ENCODE measurements at regions not wholly inside any gene's neighbourhood (a gene's known extent, or its start where the extent isn't known, plus 50 kb on each side); places are given as distances from the start of the nearest gene placed in this dataset.
A peak's percentile ranks its signal among the peaks of the same experiment; 100 is the strongest.
"Not testable (repeated sequence)": the region's sequence is repeated elsewhere in the genome, so short reads cannot be mapped to it uniquely, and the experiment has no call there.

DNA sequence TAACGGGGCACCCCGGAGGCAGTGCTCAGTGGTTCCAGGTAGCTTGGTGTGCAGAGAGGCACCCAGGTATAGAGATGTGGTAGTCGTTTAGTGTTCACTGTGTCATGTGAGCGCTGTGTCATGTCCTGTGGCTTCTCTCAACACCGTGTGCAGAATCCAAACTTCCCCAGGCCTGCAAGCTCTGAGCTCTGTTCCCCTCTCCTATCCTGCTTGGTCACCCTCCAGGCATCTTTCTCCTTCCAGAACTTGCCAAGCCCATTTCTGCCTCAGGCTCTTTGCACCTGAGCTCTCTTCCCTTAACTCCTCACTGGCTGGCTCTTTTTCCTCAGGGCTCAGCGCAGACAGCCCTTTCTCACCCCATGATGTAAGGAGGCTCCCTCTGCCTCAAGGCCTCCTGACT, 64.8 kb downstream of the CARTPT start:
- no peak for DNase-seq (ENCODE audit: low spot score)
- Histone ChIP-seq H3K4me3 (no peak overlapping the region), H3K4me1 (ENCODE audit: control insufficient read depth in 1 of 2, low read depth in 2 of 2) (peaks cover 0 to 54% of the 10 kb centered on the region in 2 donors), H3K36me3 (no peaks in the 10 kb centered on the region), H3K27me3 (replicated peaks; ENCODE audit: insufficient read depth) (no peaks in the 10 kb centered on the region), H3K27ac (peak overlapping the region; percentile 81 to 86), H3K9me3 (no peaks in the 10 kb centered on the region)
- no peak for ATAC-seq (ENCODE audit: insufficient number of reproducible peaks, low FRiP score, low read depth)
- TF ChIP-seq, protein P1, sequence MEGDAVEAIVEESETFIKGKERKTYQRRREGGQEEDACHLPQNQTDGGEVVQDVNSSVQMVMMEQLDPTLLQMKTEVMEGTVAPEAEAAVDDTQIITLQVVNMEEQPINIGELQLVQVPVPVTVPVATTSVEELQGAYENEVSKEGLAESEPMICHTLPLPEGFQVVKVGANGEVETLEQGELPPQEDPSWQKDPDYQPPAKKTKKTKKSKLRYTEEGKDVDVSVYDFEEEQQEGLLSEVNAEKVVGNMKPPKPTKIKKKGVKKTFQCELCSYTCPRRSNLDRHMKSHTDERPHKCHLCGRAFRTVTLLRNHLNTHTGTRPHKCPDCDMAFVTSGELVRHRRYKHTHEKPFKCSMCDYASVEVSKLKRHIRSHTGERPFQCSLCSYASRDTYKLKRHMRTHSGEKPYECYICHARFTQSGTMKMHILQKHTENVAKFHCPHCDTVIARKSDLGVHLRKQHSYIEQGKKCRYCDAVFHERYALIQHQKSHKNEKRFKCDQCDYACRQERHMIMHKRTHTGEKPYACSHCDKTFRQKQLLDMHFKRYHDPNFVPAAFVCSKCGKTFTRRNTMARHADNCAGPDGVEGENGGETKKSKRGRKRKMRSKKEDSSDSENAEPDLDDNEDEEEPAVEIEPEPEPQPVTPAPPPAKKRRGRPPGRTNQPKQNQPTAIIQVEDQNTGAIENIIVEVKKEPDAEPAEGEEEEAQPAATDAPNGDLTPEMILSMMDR (IDR thresholded peaks at IDR 0.05): no peak

DNA sequence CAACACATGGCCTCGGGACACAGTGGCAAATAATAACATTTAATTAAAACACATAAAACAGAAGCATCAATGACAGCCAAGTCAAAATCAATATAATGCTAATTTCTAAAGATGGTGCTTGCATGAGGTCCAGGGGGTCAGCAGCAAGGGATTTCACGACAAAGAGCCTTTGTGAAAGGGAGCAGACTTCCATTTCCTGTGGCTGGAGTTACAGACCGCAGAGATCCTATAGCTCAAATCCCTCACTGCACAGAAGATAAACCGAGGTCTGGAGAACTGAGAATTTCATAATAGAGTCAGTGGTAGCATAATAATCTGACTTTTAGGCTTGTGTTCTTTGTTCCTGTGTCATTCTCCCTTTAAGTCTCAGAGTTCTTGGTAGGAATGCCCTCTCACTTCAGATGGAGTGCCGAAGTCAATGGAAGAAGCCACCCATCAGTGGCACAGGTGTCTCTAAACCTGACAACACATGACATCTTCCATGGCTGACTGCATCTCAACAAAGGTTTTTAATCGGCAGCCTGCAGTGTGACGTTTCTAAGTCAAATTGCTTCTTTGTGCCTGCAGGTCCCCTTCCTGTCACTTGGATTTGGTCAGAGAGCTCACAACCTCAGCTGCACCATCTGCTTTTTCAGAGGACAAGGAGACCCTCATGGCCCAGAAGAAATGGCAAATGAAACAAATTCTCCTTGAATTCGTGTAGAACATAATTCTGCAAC, 67.4 kb downstream of the CARTPT start:
- Histone ChIP-seq H3K36me3 (no peaks in the 10 kb centered on the region), H3K4me3 (no peak overlapping the region), H3K4me1 (ENCODE audit: control insufficient read depth in 1 of 2, low read depth in 2 of 2) (peaks cover 0 to 52% of the 10 kb centered on the region in 2 donors), H3K9me3 (no peaks in the 10 kb centered on the region), H3K27me3 (replicated peaks; ENCODE audit: insufficient read depth) (no peaks in the 10 kb centered on the region), H3K27ac (peak overlapping the region; percentile 24 to 49)
- TF ChIP-seq, protein P1 (IDR thresholded peaks at IDR 0.05): no peak
- DNase-seq (ENCODE audit: low spot score) (no peak), ATAC-seq (ENCODE audit: insufficient number of reproducible peaks, low FRiP score, low read depth) (no peak)

DNA sequence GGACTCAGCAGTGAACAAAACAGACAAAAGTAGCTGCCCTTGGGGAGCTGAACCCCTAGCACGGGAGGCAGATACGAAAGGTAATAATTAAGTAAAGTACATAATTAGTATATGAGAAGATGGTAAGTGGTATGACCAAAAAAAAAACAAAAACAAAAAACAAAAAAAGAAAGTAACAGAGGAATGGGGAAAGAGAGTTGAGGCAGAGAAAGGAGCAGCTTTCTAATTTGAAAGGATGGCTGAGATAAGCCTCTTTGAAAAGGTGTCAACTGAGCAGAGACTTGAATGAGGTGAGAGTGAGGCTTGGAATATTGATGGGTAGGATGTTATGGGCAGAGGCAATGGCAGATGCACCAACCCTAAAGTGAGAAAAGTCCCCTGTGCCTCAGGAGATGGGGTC, 69.7 kb downstream of the CARTPT start:
- no peak overlapping the region for H3K4me3 ChIP-seq
- TF ChIP-seq, protein P1 (IDR thresholded peaks at IDR 0.05): no peak
- H3K36me3 ChIP-seq: no peaks in the 10 kb centered on the region
- H3K27ac ChIP-seq: no peak overlapping the region
- H3K4me1 ChIP-seq (ENCODE audit: control insufficient read depth in 1 of 2, low read depth in 2 of 2): peaks cover 0 to 31% of the 10 kb centered on the region in 2 donors
- no peaks in the 10 kb centered on the region for H3K27me3 ChIP-seq (replicated peaks; ENCODE audit: insufficient read depth)
- H3K9me3 ChIP-seq: no peaks in the 10 kb centered on the region
- DNase-seq (ENCODE audit: low spot score) (no peak), ATAC-seq (ENCODE audit: insufficient number of reproducible peaks, low FRiP score, low read depth) (no peak)

DNA sequence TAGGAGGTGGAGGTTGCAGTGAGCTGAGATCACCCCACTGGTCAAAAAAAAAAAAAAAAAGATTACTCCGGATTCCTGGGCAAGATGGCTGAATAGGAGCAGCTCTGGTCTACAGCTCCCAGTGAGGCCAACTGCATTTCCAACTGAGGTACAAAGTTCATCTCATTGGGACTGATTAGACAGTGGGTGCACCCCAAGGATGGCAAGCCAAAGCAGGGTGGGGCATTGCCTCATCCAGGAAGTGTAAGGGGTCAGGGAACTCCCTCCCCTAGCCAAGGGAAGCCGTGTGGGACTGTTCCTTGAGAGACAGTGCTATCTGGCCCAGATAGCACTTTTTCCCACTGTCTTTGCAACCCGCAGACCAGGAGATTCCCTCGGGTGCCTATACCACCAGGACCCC, 70.7 kb downstream of the CARTPT start:
- Histone ChIP-seq H3K9me3 (no peaks in the 10 kb centered on the region), H3K4me1 (ENCODE audit: control insufficient read depth in 1 of 2, low read depth in 2 of 2) (peaks cover 0 to 23% of the 10 kb centered on the region in 2 donors), H3K27me3 (replicated peaks; ENCODE audit: insufficient read depth) (no peaks in the 10 kb centered on the region), H3K4me3 (no peak overlapping the region), H3K27ac (no peak overlapping the region), H3K36me3 (no peaks in the 10 kb centered on the region)
- TF ChIP-seq, protein P1 (IDR thresholded peaks at IDR 0.05): no peak
- ATAC-seq (ENCODE audit: insufficient number of reproducible peaks, low FRiP score, low read depth): no peak
- no peak for DNase-seq (ENCODE audit: low spot score)

DNA sequence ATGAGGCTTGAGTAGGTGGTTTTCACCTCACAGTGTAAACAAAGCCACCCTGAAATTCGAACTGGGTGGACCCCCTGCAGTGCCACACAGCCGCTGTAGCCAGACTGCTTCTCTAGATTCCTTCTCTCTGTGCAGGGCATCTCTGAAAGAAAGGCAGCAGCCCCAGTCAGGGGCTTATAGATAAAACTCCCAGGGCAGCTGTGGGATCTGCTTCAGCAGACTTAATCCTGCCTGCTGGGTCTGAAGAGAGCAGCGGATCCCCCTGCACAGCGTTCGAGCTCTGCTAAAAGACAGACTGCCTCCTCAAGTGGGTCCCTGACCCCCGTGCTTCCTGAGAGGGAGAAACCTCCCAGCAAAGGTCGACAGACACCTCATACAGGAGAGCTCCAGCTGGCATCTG, 71.4 kb downstream of the CARTPT start:
- H3K27me3 ChIP-seq (replicated peaks; ENCODE audit: insufficient read depth): no peaks in the 10 kb centered on the region
- H3K36me3 ChIP-seq: no peaks in the 10 kb centered on the region
- H3K4me3 ChIP-seq: no peak overlapping the region
- TF ChIP-seq, protein P1 (IDR thresholded peaks at IDR 0.05): no peak
- DNase-seq (ENCODE audit: low spot score) (no peak), ATAC-seq (ENCODE audit: insufficient number of reproducible peaks, low FRiP score, low read depth) (no peak)
- peaks cover 0 to 23% of the 10 kb centered on the region in 2 donors for H3K4me1 ChIP-seq (ENCODE audit: control insufficient read depth in 1 of 2, low read depth in 2 of 2)
- H3K9me3 ChIP-seq: no peaks in the 10 kb centered on the region
- H3K27ac ChIP-seq: no peak overlapping the region

DNA sequence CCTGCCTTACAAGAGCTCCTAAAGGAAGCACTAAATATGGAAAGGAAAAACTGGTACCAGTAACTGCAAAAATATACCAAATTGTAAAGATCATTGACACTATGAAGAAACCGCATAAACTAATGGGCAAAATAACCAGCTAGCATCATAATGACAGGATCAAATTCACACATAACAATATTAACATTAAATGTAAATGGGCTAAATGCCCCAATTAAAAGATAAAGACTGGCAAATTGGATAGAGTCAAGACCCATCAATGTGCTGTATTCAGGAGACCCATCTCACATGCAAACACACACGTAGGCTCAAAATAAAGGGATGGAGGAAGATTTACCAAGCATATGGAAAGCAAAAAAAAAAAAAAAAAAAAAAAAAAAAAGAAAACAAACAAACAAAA, 73.0 kb downstream of the CARTPT start:
- H3K9me3 ChIP-seq; DNase-seq (ENCODE audit: low spot score); H3K4me3 ChIP-seq; H3K27me3 ChIP-seq (replicated peaks; ENCODE audit: insufficient read depth); H3K27ac ChIP-seq; H3K36me3 ChIP-seq; ATAC-seq (ENCODE audit: insufficient number of reproducible peaks, low FRiP score, low read depth): not testable (repeated sequence)
- H3K4me1 ChIP-seq (ENCODE audit: control insufficient read depth in 1 of 2, low read depth in 2 of 2): peaks cover 0 to 15% of the 10 kb centered on the region in 2 donors
